RPMI8226 (cell line): ENCODE measurements at regions not wholly inside any gene's neighbourhood (a gene's known extent, or its start where the extent isn't known, plus 50 kb on each side); places are given as distances from the start of the nearest gene placed in this dataset.

Source experiments
- DNase-seq: peaks from one replicate; pipeline ENCODE4 v3.0.0-alpha.2; 2015

GRCh38 chr4:38489924-38490639 is 173.9 kb upstream of the KLF3 start:
- no peak for DNase-seq

DNA sequence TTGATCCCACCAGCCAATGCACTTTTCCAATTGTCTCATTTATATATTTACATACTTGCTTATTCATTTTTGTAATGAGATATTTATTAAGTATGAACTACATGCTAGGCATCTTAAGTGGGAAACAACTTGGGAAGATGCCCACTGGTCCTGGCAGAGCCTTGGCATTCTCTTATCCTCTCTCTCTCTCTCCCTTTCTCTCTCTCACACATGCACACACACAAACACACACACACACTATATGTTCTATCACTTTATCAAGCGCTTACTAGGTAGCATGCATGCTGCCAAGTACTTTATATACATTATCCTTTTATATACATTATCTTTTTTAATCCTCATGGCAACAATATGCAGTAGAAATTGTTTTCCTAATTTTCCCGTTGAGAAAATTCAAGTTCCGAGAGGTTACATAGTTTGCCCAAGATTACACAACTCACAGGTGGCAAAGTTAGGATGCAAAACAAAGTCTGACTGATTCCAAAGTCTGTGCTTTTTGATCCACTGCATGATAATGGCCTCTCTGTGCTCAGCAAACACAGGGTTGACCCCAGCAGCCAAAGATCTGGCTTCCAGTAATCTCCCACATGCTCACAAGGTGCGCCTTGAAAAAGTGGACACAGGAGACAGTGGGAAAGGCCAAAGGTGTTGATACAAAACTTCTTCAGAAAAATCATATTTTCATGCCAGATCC is 173.1 kb upstream of the KLF3 start:
- DNase-seq: no peak

GRCh38 chr4:38491854-38492478 is 172.0 kb upstream of the KLF3 start:
- no peak for DNase-seq

DNA sequence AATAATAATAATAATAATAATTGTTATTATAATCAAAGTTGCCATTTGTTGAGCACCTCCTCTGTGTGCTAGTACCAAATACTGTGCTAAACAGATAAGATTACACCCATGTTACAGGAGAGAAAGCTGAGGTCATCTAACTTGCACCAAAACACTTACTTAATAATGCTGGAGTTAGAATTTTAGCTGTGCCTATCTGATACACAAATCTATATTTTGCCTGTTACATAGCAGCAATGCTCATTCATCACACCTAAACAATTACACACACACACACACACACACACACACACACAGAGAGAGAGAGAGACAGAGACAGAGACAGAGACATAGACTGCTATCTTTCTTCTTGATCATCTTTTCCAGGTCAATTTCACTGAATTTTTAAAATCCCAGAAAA is 170.9 kb upstream of the KLF3 start:
- DNase-seq: no peak

DNA sequence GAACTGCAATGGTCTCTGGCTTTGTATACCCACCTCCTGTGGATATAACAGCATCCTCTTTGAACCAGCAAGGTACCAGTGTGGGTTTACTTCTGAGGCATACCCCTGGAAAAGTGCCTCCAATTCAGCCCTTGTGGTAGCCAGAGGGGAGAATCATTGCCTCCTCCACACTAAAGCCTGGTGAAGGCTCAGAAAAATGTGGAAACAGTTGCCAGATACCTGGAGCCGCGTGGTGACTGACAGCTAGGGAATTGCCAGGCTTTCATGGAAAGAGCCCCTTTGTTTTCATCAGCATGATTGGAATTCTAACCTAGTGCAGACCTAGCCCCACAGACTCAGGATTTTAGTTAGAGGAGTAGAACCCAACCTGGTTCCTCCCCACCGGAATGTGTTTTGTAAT is 168.6 kb upstream of the KLF3 start:
- DNase-seq: no peak

GRCh38 chr4:38497121-38497520 is 166.9 kb upstream of the KLF3 start:
- no peak for DNase-seq

GRCh38 chr4:38499101-38499500 is 164.9 kb upstream of the KLF3 start:
- DNase-seq: no peak

DNA sequence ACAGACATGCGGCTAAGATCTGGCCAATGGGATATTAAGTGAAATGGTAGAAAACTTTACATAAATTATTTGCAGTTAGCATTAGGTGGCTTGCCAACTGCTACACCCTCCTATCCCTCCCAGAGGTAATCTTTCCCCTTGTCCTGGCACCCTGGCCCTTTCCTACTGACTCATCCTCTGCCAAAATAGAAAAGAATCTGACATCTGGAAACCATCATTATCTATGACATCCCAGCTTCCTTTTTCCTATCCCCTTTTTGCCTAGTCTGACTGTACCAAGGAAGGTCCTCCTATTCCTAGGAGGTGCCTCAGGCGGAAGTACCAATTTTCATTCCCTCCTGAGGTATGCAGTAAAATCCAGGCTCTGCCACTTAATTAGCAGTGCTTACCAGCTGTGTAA is 163.6 kb upstream of the KLF3 start:
- DNase-seq: no peak

DNA sequence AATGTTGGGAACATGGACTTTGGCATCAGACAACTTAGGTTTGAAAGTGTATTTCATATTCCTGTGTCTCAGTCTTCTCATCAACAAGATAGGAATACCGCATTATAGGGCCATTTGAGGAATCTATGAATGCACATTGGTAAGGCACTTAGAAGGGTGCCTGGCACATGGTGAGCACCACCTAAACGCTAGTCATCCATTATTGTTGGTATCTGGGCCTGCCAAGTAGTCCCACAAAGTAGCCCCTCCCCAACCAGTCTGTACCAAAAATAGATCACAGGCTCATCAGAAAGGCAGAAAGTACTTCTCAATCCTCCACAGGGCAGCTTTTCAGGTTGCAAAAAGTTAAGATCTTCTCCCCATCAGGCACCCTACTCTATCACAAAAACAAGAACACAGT is 162.3 kb upstream of the KLF3 start:
- no peak for DNase-seq

- no peak for DNase-seq
Measured at GRCh38 chr4:38503689-38504395, 160.2 kb upstream of the KLF3 start.

- DNase-seq: no peak
Measured at GRCh38 chr4:38504396-38504715, 159.6 kb upstream of the KLF3 start.

- DNase-seq: no peak
Measured at GRCh38 chr4:38509551-38509950, 154.4 kb upstream of the KLF3 start.

DNA sequence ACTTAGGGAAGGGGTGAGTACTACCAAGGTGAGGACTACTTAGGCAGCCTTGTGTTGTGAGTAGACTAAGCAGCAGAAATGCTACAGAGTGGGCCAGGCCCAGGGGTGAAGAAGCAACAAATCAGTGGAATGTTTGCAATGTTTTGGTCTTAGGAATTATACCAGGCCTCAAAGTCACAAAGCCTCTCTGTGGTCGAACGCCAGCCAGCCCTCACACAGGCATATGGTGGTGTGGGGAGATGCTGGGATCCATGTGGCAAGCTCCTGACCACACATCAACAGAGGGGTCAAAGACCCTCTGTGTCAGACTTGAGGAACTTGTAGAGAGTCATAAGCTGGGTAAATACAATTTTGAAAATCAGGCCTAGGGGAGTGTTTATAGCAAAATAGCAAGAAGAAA is 153.8 kb upstream of the KLF3 start:
- no peak for DNase-seq

DNA sequence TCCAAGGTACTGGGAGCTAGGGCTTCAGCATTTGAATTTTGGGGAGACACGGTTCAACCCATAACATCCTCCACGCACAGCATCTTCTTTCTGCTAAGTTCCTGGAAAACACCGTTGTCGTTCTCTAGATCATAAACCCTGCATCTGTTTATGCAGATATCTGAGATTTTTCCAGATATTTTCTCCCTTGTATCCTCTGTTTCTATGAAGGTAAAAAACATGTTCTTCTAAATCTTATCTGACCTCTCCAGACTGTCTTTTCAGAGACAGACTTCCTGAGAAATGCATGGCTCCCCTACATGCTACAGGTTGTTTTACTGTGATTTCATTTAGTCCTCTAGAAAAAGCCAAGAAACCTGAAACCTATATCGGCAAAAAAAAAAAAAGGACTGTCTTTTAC is 152.3 kb upstream of the KLF3 start:
- no peak for DNase-seq

- DNase-seq: no peak
Measured at GRCh38 chr4:38512840-38513239, 151.2 kb upstream of the KLF3 start.

GRCh38 chr4:38514465-38515146 is 149.4 kb upstream of the KLF3 start:
- no peak for DNase-seq

DNA sequence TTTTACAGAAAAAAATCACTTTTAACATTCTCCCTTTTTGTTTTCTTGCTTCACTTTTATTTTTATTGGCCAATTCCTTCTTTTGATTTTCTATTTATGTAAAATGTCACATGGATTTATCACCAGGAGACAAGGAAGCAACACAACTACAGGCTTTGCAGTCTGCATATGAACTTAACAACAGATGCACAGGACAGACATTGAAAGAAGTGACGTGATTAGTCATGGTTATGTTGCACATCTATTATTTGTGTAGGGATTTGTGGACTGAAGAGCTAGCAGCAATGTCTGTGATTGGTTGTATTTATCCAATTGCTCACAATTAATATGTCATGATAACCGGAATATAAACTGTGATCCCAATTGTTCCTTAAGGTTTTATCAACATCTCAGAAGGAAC is 147.8 kb upstream of the KLF3 start:
- DNase-seq: no peak

GRCh38 chr4:38519666-38520065 is 144.3 kb upstream of the KLF3 start:
- DNase-seq: no peak

- DNase-seq: peak; percentile 38
Measured at GRCh38 chr4:38523054-38523453, 140.9 kb upstream of the KLF3 start.

- peak; percentile 90 for DNase-seq
Measured at GRCh38 chr4:38523524-38524448, 140.2 kb upstream of the KLF3 start.

GRCh38 chr4:38526412-38526811 is 137.6 kb upstream of the KLF3 start:
- no peak for DNase-seq
